Inflammatory macrophage treated with lipopolysaccharide for 4 hours (primary cell): ENCODE measurements at regions not wholly inside any gene's neighbourhood (a gene's known extent, or its start where the extent isn't known, plus 50 kb on each side); places are given as distances from the start of the nearest gene placed in this dataset.

Experiments used
- DNase-seq: peaks from one replicate; pipeline ENCODE4 v3.0.0-alpha.2; 2020

DNA sequence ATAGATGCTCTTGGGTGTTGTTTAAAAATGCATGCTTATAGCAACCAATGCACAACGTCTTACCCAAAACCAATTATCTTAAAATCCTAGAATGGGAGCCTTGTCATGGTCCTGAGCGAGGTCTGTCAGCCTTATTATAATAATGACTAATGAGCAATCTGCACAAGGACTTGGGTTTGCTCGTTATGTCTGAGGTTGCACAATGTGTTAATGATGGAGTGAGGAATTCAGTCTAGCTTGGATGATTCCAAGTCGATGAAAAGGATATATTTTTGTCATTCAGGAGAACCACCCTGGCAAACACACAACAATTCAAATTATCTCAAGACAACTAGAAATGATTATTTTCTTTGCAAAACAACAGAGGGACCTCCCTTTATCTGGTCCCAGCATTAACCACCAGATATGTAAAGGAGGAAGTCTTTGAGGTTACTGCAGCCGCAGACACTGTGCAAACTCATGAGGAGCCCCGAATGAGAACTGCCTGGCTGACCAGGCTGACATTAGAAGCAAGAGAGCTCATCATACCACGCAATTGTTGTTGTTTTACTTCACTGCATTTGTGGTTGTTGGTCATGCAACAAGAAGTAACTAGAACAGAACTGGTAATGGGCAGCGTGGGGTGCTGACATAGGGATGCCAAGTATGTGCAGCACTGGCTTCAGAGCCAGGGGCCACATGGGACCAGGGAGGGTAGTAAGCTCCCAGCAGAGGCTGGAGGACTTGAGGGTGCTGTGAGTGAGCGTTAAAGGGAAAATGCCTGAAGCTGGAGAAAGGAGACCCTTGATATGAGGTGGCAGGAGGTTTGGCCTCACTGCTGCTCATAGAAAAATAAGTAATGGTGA is 488.3 kb downstream of the CDH26 start:
- DNase-seq: no peak

DNA sequence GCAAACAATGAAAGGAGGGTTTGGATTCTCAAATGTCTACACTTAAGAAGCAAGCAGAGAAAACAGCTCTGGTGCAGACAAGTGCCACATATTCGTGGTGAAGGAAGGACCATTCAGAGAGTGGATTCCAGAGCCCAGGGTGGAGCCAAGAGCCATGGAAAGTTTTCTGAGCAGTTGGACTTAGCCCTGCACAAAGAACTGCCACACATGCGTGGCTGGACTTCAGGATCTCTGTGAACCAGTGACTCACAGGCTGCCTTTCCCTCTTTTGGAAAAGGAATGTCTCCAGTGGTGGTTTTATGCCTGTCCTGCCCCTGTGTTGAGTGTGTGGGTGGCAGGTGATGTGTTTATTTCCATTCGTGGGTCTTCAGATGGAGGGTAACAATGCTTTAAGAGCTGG is 489.5 kb downstream of the CDH26 start:
- DNase-seq: no peak

DNA sequence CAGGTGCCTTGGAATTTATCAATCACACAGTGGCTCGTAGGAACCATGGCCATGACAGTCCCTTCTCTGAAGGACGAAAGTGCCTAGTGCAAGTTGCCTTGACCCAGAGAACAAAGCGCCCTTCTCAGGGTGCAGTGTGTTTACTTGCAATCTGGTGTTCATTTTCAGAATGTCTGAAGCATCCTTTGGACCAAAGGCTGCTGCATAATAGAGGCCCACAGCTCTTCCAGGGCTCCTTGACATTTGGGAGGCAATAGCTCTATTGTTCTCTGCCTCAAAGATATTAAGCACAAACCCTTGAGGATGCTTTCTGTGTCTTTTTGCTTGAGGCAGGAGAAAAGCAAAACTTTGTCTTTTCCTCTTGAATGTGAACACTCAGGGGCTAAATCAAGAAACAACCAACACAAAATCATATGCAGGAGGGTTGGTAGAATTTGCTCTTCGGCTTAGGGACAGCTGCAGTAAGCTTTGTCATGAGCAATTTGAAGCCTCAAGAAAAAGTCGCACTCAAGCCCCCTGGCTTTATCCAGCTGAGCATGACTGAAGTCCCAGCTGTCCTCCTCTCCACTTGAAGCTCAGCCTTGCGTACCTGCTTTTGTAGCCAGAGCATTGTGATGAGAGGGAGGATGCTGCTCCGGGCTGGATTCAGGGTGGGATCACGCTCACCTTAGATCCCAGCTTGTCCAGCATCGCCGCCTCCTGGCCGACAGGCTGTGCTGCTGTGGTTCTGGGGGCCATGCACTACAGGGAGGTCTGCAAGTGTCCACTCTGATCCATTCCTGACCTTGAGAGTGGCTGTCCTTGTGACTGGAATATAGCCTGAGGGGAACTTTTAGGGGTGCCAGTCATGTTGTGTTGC is 495.4 kb downstream of the CDH26 start:
- DNase-seq: no peak

DNA sequence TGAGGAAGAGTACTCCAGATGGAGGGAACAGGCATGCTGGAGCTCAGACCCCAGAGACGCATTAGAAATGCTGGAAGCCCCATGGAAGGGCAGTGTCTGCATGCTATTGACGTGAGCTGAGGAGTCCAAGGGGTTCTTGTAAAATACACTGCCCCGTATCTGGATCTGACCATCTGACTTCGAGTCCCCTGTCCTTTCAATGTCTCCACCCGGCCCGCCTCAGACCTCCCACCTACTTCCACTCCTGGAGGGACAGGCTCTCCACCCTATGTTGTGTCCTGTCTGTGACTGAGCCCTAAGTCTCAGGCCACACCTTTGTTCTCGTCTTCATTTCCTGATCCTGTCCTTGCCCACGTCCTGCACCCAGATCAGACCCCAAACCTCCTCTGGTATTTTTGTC is 496.3 kb downstream of the CDH26 start:
- DNase-seq: no peak

DNA sequence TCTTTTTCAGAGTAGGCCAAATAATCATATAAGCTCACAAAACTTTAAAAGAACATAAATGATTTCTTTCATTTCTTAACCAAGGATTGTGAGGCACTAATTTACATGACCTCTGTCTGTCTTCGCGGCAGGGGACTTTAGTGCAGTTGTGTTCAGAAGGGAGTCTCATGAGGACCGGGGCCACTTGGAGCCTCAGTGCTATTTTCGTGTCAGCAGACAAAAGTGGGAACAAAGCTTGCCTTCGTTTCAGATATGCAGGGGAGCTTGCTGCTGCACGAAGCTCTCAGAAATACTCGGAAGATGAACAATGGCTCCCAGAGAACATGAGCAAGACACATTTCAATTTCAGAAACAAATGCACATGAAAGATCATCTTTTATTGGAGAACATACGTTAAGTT is 497.0 kb downstream of the CDH26 start:
- DNase-seq: no peak

DNA sequence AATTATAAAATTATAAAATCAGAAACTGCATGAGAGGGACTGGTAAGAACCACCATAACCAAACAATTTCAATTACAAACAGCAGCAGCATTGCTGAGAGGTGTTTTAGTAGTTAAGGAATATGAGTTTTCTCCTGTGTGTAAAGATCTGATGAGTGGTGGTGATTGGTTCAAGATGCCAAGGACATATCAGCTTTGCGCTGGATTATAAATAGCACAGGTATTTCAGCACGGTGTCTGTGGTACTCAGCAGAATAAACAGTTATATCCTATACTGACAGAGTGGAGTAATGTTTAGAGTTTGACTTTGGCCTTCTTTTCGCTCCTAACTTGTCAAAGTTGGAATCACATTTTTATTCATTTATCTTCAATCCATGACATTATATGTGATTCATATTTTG is 501.0 kb downstream of the CDH26 start:
- DNase-seq: no peak

DNA sequence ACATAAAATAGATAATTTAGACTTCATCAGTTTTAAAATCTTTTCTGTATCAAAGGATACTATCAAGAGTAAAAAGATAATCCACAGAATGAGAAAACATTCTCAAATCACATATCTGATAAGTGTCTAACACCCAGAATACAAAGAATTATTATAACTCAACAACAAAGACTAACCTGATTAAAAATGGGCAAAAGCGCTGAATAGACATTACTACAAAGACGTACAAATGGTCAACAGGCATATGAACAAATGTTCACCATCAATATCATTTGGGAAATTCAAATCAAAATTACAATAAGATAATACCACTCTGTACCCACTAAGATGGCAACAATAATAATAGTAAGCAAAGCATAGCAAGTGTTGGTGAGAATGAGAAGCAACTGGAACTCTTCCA is 503.8 kb downstream of the CDH26 start:
- DNase-seq: no peak

DNA sequence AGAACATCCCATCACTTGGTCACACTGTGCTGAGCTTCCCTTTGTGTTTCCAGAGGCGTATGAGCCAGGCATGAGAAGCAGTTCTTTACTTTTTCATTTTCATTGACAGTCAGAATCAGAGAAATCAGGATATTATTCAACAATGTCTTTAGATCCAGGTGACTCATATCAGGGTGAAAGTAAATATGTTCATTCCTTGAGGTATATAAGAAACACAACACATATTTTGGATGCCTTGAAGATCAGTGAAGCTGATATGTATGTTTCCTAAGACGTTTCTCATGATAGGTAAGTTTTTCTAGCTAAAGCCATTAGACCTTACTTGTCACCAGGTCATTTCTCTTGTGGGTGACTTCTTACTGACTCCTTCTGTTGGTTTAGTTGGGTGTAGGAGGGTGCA is 505.6 kb downstream of the CDH26 start:
- DNase-seq: no peak

DNA sequence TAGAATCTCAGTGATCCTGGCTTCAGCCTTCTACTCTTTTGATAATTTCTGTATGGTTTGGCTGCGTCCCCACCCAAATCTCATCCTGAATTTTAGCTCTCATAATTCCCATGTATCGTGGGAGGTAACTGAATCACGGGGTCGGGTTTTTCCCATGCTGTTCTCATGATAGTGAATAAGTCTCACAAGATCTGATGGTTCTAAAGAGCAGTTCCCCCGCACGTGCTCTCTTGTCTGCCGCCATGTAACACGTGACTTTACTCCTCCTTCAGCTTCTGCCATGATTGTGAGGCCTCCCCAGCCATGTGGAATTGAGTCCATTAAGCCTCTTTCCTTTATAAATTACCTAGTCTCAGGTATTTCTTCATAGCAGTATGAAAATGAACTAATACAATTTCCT is 507.2 kb downstream of the CDH26 start:
- DNase-seq: no peak

DNA sequence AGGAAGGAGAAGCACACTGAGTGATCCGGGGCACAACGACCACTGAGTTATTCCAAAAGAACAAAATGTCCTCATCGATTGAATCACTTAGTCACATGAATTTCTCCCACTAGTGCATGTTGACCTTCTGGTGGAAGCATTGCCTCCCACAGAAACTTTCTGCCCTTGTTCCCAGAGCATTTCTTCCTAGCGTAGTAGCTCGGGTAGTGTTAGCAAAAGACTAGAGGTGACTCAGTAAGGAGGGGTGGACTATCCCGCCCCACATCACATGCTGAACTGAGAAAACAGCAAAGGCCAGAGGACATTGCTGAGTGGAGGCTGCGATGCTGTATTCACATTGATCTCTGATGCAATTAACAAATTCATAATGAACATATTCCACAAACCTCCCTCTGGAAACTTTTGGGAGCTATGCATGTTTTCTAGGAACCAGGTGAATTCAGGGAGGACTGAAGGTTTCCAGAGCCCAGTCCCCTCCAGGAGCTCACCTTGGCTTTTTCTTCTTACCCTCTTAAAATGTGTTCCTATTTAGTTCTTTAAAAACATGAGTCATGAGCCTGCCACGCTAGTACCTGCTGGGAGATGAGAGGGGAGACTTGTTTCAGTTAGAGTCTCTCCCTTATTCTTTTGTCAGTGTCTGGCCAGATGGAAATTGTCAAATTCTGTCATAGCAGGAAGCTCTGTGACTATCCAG is 507.9 kb downstream of the CDH26 start:
- DNase-seq: no peak

DNA sequence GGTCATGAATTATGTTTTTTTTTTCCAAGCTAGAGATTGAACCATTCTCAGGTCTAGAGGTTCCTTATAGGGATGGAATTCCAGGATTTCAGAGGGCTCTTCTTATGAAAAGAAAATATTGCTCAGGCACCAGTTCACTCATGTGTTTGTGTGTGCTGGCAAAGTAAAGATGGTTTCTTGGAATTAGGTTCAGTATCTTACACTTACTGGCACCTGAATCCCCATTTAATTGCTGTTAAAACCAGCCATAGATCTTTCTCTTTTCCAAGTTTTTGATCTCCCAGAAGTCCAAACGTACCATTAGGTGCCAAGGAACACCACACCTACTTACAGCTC is 508.4 kb downstream of the CDH26 start:
- DNase-seq: no peak

DNA sequence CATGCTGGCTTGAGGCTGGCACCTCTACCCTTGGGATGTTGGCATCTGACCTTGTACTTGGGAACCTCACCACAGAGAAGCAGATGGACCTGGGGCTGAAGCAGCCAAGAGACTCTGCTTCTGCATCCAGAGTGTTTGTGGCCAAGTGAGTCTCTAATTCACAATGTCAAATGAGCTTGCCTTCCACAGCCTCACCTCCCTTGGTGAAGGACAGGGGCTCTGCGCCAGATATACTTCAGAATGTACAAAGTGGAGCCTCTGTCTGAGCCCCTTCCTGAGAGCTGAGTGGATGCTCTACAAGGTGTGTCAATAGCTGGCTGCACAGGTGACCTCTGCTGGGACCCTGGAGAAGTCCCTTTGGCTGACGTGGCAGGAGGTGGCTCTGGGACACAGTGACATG is 508.9 kb downstream of the CDH26 start:
- DNase-seq: no peak

DNA sequence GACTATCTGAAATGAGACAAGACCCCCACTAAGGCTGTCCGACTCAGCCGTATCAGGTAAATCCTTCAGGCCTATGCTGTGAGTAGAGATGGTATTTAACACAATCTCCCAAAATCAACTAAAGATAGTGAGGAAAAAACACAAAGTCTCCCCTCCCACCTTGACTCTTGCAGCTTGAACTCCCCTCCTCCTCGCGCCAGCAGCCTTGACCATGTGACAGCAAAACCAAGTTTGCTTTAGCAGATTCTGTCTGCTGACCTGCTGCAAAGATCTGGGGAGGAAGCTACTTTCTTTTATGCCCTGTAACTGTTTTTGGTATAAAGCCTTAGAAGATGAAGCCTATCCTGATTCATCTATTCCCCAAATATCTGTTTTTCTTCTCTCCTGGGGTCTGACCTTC is 509.5 kb downstream of the CDH26 start:
- DNase-seq: no peak

DNA sequence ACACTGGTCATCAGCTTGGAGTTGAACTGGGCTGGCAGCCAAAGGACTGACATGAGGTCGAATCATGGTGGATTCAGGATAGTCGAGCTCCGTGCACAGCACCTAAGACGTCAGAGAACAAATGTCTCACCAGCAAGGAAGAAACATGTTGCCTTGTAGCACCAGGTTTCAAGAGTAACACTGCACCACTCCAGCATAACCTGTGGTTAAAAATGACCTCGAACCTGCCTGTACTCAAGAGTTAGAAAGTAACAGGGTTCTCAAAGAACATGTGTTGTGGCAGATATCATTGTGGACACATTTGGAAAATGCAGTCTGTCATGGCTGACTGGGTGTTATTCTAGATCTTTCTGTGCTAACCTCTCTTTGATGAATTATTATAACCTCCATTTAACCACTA is 511.6 kb downstream of the CDH26 start:
- DNase-seq: no peak

DNA sequence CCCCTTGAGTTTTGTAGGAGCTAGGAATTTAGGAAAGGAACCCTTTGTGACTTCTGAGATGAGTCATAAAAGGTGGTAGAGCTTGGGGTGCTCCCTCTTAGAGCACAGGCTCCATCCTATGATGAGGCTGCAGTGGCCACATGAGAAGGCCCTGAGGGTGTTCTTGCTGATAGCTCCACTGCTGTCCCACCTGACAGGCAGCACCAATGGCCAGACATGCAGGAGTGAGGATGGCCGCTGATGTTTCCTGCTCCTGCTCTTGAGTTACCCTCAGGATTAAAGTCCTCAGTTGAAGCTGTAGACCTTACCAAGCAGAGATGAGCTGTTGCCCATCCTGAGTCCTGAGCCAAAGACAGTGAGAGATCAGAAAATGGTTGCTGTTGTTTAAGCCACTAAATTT is 512.1 kb downstream of the CDH26 start:
- no peak for DNase-seq

DNA sequence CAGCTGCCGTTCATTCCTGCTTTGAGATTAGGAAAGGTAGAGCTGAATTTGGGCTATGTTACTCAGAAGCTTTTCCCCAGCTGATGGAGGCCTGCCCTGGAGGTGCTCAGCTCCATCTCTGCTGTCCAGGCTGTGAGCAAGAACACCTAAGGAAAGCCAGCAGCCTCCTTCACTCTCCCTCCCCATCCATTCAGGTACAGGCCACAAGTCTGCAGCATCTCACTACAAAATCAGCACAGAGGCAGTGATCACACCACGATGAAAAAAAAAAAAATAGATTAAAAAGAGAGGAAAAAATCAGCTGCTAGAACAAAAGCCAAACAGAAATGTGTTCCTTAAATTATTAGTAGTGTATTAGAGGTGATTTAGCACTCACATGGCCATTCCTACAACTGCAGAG is 515.0 kb downstream of the CDH26 start:
- no peak for DNase-seq

DNA sequence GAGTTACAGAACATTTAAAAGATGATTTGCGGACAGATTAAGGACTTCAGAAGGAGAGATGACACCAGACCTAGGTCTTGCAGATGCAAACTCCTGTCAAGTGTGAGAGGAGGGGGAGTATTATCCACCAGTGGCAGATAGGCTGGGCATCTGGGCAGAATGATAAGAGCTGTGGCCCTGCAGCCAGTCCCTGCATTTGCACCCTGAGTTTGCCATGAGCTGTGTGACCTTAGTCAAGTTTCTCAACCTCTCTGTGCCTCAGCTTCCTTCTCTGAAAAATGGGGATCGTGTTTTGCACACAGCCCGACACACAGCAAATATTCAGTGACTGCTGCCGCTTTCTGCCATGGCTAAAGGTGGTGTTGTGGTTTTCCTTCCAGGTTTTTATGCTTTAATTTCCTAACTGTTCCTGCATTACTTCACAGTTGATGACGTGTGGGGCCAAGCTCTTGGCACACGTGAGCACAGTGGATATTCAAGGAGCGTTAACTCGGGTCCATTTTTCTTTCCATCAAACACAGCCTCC is 516.2 kb downstream of the CDH26 start:
- DNase-seq: no peak

DNA sequence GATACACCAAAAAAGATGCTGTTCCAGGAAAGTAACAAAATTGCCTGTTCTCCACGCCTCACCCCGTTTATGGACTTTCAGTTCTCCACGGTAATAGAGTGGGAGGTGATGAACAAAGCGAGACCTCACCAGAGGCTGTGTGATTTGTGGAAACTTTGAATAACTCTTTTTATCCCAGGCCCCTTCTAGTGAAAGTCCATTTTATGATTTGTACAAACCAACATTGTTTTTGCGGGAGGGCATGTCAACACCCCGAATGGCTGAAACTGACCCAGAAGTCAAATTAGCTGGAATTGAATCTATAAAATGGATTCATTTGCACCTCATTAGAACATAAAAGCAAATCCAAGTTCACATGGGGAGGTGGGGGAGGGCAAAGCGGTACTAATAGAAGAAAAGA is 517.8 kb downstream of the CDH26 start:
- DNase-seq: no peak

DNA sequence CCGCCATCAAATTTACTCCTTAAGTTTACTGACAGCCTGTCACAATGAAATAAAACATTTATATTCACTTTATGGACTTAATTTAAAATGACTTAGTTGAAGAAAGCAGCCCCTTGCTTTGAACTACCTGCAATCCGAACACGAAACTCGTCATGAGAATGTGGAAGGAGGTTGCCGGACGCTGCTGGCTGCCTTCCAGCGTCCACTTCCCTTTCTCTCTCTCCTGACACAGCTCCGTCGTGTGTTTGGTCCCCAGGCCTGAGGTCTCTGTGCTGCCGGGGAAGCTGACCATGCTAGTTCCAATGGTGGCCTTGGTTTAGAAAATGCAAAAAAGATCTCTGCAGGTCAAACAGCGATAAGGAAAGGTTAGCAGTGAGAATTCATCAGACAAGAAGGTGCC is 519.7 kb downstream of the CDH26 start:
- no peak for DNase-seq

DNA sequence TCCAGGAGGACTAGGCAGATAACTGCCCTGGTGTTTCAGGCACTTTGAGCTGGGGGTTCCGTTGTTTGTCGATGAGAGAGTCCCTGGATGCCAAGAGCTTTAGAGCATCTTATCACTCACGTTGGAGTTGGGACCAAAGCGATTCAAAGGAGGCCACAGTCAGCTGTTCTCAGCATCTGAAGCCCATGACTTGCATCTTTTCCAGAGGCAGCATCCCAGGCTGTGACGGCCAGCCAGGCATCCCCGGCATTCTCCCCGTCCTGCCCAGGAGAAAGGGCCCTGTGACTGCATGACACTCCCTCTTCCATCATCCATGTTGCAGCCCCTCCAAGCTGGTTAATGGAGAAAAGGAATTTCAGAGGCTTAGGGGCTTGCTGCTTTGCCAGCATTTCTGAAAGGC is 520.3 kb downstream of the CDH26 start:
- no peak for DNase-seq

DNA sequence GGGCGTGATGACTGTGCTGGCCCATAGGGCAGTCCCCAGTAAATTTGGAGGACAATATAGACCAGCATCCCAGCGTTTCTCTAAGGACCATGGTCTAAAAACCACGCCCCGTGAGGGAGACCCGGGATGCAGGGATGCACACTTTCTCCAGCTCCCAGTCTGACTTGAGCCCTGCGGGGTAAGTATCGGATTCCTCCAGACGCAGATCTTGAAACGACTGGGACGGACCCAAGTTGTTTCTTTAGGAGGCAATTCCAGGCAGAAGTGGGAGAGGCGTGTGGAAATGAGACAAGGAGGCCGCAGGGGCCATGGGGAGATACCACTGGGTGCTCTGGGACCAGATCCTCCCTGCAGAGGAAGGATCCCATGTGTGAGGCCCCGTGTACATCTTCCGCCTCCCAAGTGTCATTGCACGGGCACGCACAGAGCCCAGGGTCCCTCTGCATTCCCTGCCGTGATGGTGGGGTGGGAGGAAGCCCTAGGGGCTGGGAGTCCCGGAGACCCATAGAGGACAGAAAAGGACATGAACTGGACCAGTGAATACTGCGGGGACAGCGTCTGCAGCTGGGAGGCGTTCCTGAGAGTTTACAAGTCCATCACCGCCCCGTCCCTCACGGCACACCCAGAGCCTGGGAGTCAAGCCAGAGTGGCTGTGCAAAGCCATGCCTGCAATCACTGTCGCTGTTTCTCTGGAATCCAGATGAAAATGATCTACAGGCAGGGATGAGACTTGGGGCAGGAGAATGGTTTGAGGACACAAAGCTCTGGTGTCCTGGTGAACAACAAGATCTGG is 522.9 kb downstream of the CDH26 start:
- no peak for DNase-seq

DNA sequence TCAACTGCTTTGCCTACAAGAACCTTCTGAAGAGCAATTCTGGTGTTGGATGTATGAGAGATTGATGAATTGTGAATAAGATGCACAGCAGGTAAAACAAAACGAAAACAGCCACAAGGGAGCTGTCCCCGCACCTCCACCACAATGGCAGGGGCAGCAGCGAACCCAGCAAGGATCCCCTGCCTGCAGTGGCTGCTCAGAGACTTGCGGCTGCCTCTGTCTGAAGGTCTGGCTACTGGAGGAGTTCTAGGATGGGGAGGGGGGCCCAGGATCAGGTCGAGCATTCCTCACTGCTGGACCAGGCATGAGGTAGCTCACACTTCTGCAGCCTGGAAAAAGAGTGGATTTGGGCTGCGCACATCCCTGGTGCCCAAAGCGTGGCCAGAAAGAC is 523.5 kb downstream of the CDH26 start:
- no peak for DNase-seq
